SU-DHL-6 (cell line): ENCODE measurements at regions not wholly inside any gene's neighbourhood (a gene's known extent, or its start where the extent isn't known, plus 50 kb on each side); places are given as distances from the start of the nearest gene placed in this dataset.

Source experiments
- CTCF ChIP-seq: fragments of 200-600 bp; sonication (generic); IDR thresholded peaks from one replicate; pipeline ENCODE4 v1.5.1; 2017; ENCODE audit warnings: antibody characterized with exemption, mild to moderate bottlenecking, low read length, moderate library complexity; ENCODE audit not compliant: insufficient read depth, poor library complexity, severe bottlenecking
- EZH2phosphoT487 ChIP-seq: fragments of 200-600 bp; sonication (generic), shearing (Covaris generic); conservative IDR thresholded peaks from 2 replicates; pipeline ENCODE4 v1.6.1; 2018; ENCODE audit warnings: mild to moderate bottlenecking, antibody characterized with exemption, low read length, moderate library complexity, mixed read lengths

- no peak for TF ChIP-seq CTCF
- TF ChIP-seq EZH2phosphoT487, result no peak
These were observed 439.1 kb upstream of the MGMT start for GRCh38 chr10:129027906-129028305.
